ENCODE measurements at regions not wholly inside any gene's neighbourhood (a gene's known extent, or its start where the extent isn't known, plus 50 kb on each side); places are given as distances from the start of the nearest gene placed in this dataset.

GRCh38 chr3:154496540-154496939, 66.5 kb upstream of the GPR149 start:
- no peak for TF ChIP-seq CTCF (IDR thresholded peaks at IDR 0.05 in 4 of 5, conservative IDR thresholded peaks at IDR 0.05 in 1 of 5)
- TF ChIP-seq POLR2A (IDR thresholded peaks at IDR 0.05), result no peak
